CD14-positive monocyte (primary cell): ENCODE measurements at regions not wholly inside any gene's neighbourhood (a gene's known extent, or its start where the extent isn't known, plus 50 kb on each side); places are given as distances from the start of the nearest gene placed in this dataset.

Experiments
- DNase-seq, 3 donors: peaks; one replicate each; pipeline ENCODE4 v3.0.0-alpha.2; 2011 to 2022
- H2AFZ ChIP-seq: 2 replicates; pipeline ENCODE4 v1.6.0; 2012; ENCODE audit warnings: mild to moderate bottlenecking, low read depth, low read length, inconsistent platforms; ENCODE audit not compliant: insufficient read depth, poor library complexity, severe bottlenecking
- H3K27ac ChIP-seq, 2 donors: 1 replicate in 1 of 2; 2 replicates in 1 of 2; pipeline ENCODE4 v1.5.1; 2012 to 2013; ENCODE audit warnings: low read length in 2 of 2, control low read depth in 1 of 2, inconsistent platforms in 1 of 2, low read depth in 1 of 2, mild to moderate bottlenecking in 1 of 2
- H3K27me3 ChIP-seq, 2 donors: one replicate each; pipeline versions ENCODE4 v1.6.0 to v1.6.1; 2011 to 2013; ENCODE audit warnings: low read length in 2 of 2; ENCODE audit not compliant: control insufficient read depth in 2 of 2, insufficient read depth in 2 of 2
- H3K36me3 ChIP-seq, 2 donors: replicated peaks in 1 of 2; 1 replicate in 1 of 2; 2 replicates in 1 of 2; pipeline versions ENCODE4 v1.5.1 to v1.6.1; 2012 to 2013; ENCODE audit warnings: low read length in 2 of 2, control low read depth in 1 of 2, inconsistent platforms in 1 of 2, mild to moderate bottlenecking in 1 of 2; ENCODE audit not compliant: insufficient read depth in 2 of 2, control insufficient read depth in 1 of 2
- H3K4me1 ChIP-seq, 2 donors: 1 replicate in 1 of 2; 2 replicates in 1 of 2; pipeline versions ENCODE4 v1.5.1 to v1.6.1; 2012 to 2013; ENCODE audit warnings: low read length in 2 of 2, control low read depth in 1 of 2, inconsistent platforms in 1 of 2, mild to moderate bottlenecking in 1 of 2, moderate library complexity in 1 of 2; ENCODE audit not compliant: insufficient read depth in 2 of 2, control insufficient read depth in 1 of 2
- H3K4me2 ChIP-seq: replicated peaks from 2 replicates; pipeline ENCODE3; 2012; ENCODE audit warnings: low read length, moderate library complexity, mild to moderate bottlenecking; ENCODE audit not compliant: poor library complexity, severe bottlenecking; ENCODE audit errors: extremely low read depth
- H3K4me3 ChIP-seq, 3 experiments: fragments of 200-600 bp in 1 of 3; sonication (generic) in 1 of 3; replicated peaks in 1 of 3; 1 replicate in 2 of 3; 2 replicates in 1 of 3; pipeline ENCODE4 v1.5.1; 2011 to 2013; ENCODE audit warnings: low read length in 3 of 3, mild to moderate bottlenecking in 3 of 3, control low read depth in 2 of 3, low read depth in 2 of 3, inconsistent platforms in 1 of 3, moderate library complexity in 1 of 3
- H3K79me2 ChIP-seq: 2 replicates; pipeline ENCODE4 v1.6.0; 2012; ENCODE audit warnings: mild to moderate bottlenecking, control low read depth, inconsistent platforms, low read length, moderate library complexity; ENCODE audit not compliant: insufficient read depth
- H3K9ac ChIP-seq: 2 replicates; pipeline ENCODE4 v1.6.0; 2017; ENCODE audit warnings: low read length, mild to moderate bottlenecking; ENCODE audit not compliant: insufficient read depth, poor library complexity, severe bottlenecking
- H3K9me3 ChIP-seq, 2 donors: replicated peaks in 1 of 2; 1 replicate in 1 of 2; 2 replicates in 1 of 2; pipeline versions ENCODE4 v1.5.1 to v1.6.1; 2012 to 2013; ENCODE audit warnings: low read length in 2 of 2, control low read depth in 1 of 2; ENCODE audit not compliant: control insufficient read depth in 1 of 2, insufficient read depth in 1 of 2
- H4K20me1 ChIP-seq: 2 replicates; pipeline ENCODE4 v1.6.0; 2012; ENCODE audit warnings: mild to moderate bottlenecking, low read length, control low read depth, moderate library complexity; ENCODE audit not compliant: insufficient read depth
- H3K27ac Mint-ChIP-seq, 7 donors: one replicate each; pipeline ENCODE4 v1.8.0; 2020; ENCODE audit warnings: mild to moderate bottlenecking in 7 of 7, mixed read lengths in 7 of 7, moderate library complexity in 6 of 7, inconsistent platforms in 2 of 7
- H3K27me3 Mint-ChIP-seq, 3 donors: one replicate each; pipeline ENCODE4 v1.8.0; 2021 to 2022; ENCODE audit warnings: low read depth in 3 of 3, mild to moderate bottlenecking in 3 of 3, mixed read lengths in 3 of 3, moderate library complexity in 3 of 3, inconsistent platforms in 1 of 3
- H3K36me3 Mint-ChIP-seq, 2 donors: one replicate each; pipeline ENCODE4 v1.8.0; 2020; ENCODE audit warnings: mixed read lengths in 2 of 2, inconsistent platforms in 1 of 2, mild to moderate bottlenecking in 1 of 2
- H3K4me1 Mint-ChIP-seq: one replicate; pipeline ENCODE4 v1.8.0; 2020; ENCODE audit warnings: mild to moderate bottlenecking, mixed read lengths
- H3K4me3 Mint-ChIP-seq, 2 donors: one replicate each; pipeline ENCODE4 v1.8.0; 2020; ENCODE audit warnings: mild to moderate bottlenecking in 2 of 2, mixed read lengths in 2 of 2, moderate library complexity in 1 of 2
- H3K9me3 Mint-ChIP-seq, 7 donors: one replicate each; pipeline ENCODE4 v1.8.0; 2020 to 2022; ENCODE audit warnings: mixed read lengths in 7 of 7, mild to moderate bottlenecking in 6 of 7, moderate library complexity in 6 of 7, inconsistent platforms in 2 of 7
- WGBS: methylation state at CpG from one replicate; pipeline ENCODE4 v1.1.5; 2013; ENCODE audit warnings: missing lambda C conversion rate; ENCODE audit not compliant: insufficient coverage; 5-methylcytosine and 5-hydroxymethylcytosine counted together
- intact Hi-C, 2 donors: fragments of 100-400 bp; cut with micrococcal nuclease; formaldehyde crosslinking; loops; one replicate each; pipeline versions ENCODE4 v1.15.0 to v1.15.1; 2023
- TF ChIP-seq, protein P1 (sequence below): fragments of 200-600 bp; IDR thresholded peaks from one replicate; pipeline ENCODE4 v1.8.0; 2022; ENCODE audit warnings: antibody characterized with exemption, mild to moderate bottlenecking

DNA sequence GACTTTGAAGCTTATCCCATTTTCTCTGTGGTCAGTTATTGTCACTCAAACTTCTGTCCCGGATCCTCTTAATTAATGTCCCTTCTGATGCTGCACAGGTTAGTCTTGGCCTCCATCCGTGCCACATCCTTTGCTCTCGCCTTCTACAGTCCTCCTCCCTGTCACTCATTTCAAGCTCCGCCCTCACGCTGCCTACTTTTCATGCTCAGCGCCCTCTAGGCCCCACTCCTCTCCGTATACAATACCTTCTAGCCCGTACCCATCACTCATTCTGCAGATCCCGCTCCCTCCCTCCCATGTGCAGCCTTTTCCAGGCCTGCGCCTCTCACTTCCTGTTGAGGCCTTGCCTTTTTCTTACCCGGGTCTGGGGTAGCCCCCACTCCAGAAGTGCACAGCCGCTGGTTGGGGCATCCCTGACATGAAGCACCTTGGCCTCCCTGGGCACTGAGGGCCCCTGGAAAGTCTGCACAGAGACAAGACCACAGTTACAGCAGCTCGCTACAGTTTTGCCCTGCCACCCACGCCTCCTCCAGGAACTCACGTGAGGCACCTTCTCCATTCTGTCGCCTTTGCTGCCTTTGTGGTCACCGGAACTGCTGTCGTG, 88.5 kb upstream of the SLC25A48 start:
- TF ChIP-seq, protein P1, sequence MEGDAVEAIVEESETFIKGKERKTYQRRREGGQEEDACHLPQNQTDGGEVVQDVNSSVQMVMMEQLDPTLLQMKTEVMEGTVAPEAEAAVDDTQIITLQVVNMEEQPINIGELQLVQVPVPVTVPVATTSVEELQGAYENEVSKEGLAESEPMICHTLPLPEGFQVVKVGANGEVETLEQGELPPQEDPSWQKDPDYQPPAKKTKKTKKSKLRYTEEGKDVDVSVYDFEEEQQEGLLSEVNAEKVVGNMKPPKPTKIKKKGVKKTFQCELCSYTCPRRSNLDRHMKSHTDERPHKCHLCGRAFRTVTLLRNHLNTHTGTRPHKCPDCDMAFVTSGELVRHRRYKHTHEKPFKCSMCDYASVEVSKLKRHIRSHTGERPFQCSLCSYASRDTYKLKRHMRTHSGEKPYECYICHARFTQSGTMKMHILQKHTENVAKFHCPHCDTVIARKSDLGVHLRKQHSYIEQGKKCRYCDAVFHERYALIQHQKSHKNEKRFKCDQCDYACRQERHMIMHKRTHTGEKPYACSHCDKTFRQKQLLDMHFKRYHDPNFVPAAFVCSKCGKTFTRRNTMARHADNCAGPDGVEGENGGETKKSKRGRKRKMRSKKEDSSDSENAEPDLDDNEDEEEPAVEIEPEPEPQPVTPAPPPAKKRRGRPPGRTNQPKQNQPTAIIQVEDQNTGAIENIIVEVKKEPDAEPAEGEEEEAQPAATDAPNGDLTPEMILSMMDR = no peak

DNA sequence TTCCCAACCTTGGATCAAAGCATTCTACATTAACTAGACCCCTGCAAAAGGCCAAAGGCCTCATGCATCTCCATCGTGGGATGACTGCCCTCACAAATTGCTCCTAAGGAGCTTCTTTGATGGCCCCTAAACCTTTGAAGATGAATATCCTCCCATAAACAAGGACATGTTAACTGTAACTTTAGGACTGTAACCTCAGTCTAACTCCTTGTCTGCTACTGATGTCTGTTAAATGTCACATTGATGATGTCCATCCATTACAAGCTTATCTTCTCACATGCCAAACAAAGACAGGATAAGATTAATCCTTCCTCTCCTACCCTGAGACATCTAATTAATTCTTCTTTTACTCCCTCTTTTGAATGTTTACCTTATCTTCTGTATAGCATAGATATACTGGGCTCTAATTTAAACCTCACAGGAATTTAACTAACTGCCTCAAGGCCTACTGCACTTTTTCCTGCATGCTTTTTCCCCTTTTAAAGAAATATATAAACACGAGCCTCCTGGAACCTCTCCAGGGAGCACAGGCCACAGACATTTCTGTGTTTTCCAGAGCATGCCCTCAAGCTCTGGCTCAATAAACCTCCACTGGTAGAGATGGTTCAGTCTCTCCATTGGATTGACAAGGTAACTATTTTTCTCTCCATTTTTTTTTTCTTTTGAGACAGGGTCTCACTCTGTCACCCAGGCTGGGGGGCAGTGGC, 90.6 kb upstream of the SLC25A48 start:
- Mint-ChIP-seq H3K9me3 (peaks cover 0 to 19% (median 7%) of the 10 kb centered on the region in 7 donors), H3K4me1 (no peaks in the 10 kb centered on the region), H3K27me3 (peaks cover 0 to 4% (median 2%) of the 10 kb centered on the region in 3 donors), H3K4me3 (no peak overlapping the region), H3K27ac (no peak overlapping the region), H3K36me3 (no peaks in the 10 kb centered on the region)
- TF ChIP-seq, protein P1 = no peak
- no peaks in the 10 kb centered on the region for H3K4me1 ChIP-seq
- intact Hi-C loops = no loop called here
- no peak overlapping the region for H3K27ac ChIP-seq
- H4K20me1 ChIP-seq = no peaks in the 10 kb centered on the region
- no peak overlapping the region for H2AFZ ChIP-seq
- H3K27me3 ChIP-seq = no peaks in the 10 kb centered on the region
- H3K9ac ChIP-seq = no peak overlapping the region
- peaks cover 0 to 16% of the 10 kb centered on the region in 2 donors for H3K9me3 ChIP-seq
- 55% methylated on average over 2 of the region's 2 CpGs for WGBS
- H3K4me3 ChIP-seq = no peak overlapping the region
- no peaks in the 10 kb centered on the region for H3K79me2 ChIP-seq
- no peak overlapping the region for H3K4me2 ChIP-seq
- DNase-seq = no peak
- no peaks in the 10 kb centered on the region for H3K36me3 ChIP-seq

More for the DNA sequence above, 88.5 kb upstream of the SLC25A48 start:
- Histone ChIP-seq H3K4me1 (no peaks in the 10 kb centered on the region), H4K20me1 (no peaks in the 10 kb centered on the region), H3K4me2 (no peak overlapping the region), H3K27me3 (no peaks in the 10 kb centered on the region), H3K9me3 (peaks cover 0 to 16% of the 10 kb centered on the region in 2 donors), H3K79me2 (no peaks in the 10 kb centered on the region), H3K4me3 (no peak overlapping the region), H3K9ac (no peak overlapping the region), H2AFZ (no peak overlapping the region), H3K36me3 (no peaks in the 10 kb centered on the region), H3K27ac (no peak overlapping the region)
- H3K4me3 Mint-ChIP-seq = no peak overlapping the region
- 88% methylated on average over 17 of the region's 18 CpGs for WGBS
- peaks cover 0 to 19% (median 7%) of the 10 kb centered on the region in 7 donors for H3K9me3 Mint-ChIP-seq
- H3K36me3 Mint-ChIP-seq = no peaks in the 10 kb centered on the region
- DNase-seq = no peak
- H3K27me3 Mint-ChIP-seq = peaks cover 3 to 5% (median 4%) of the 10 kb centered on the region in 3 donors
- intact Hi-C loops = no loop called here
- no peaks in the 10 kb centered on the region for H3K4me1 Mint-ChIP-seq
- H3K27ac Mint-ChIP-seq = no peak overlapping the region
